ENCODE measurements at regions not wholly inside any gene's neighbourhood (a gene's known extent, or its start where the extent isn't known, plus 50 kb on each side); places are given as distances from the start of the nearest gene placed in this dataset.

GRCh38 chr20:4591975-4592315 is 94.3 kb upstream of the PRNP start:
- dilution Hi-C loops (cut with MboI; ENCODE audit: extremely low pct_ligation_motif_present, low sequenced_read_pairs) = no loop called here
- DNase-seq (ENCODE audit: low read depth, low spot score) (no peak), FAIRE-seq (no peak)
- no peak overlapping the region for H3K27ac ChIP-seq (ENCODE audit: insufficient read depth, low read depth, low read length)
- H3K79me2 ChIP-seq (ENCODE audit: control insufficient read depth, insufficient read depth, low read length) = no peaks in the 10 kb centered on the region
- peak overlapping the region; percentile 71 for H3K4me2 ChIP-seq (ENCODE audit: insufficient read depth, low read length)
- peaks cover 7% of the 10 kb centered on the region for H3K4me1 ChIP-seq (ENCODE audit: control insufficient read depth, extremely low read depth, insufficient read depth, low read length)
- peaks cover 2 to 5% of the 10 kb centered on the region in 2 experiments for H3K27me3 ChIP-seq (ENCODE audit: control insufficient read depth in 2 of 2, insufficient read depth in 2 of 2, low read length in 2 of 2)
- no peak overlapping the region for H3K9ac ChIP-seq (replicated peaks; ENCODE audit: extremely low read depth, insufficient read depth, low read length)
- intact Hi-C loops (cut with micrococcal nuclease) = loop anchor here (1.0 kb wide), 2 partner anchors 85 to 484 kb away; no protein-coding TSS in a partner anchor
- H3K36me3 ChIP-seq (ENCODE audit: control insufficient read depth in 2 of 2, extremely low read depth in 1 of 2, insufficient read depth in 2 of 2, low read length in 2 of 2) = no peaks in the 10 kb centered on the region
- no peaks in the 10 kb centered on the region for H4K20me1 ChIP-seq (replicated peaks; ENCODE audit: control insufficient read depth, extremely low read depth, insufficient read depth, low read length)
- no TSS peak for BruUV-seq (replicated peaks)
- H3K9me1 ChIP-seq (replicated peaks; ENCODE audit: control insufficient read depth, extremely low read depth, insufficient read depth, low read length) = no peaks in the 10 kb centered on the region
- H2AFZ ChIP-seq (ENCODE audit: low read depth, low read length) = peak overlapping the region; percentile 83
- H3K4me3 ChIP-seq (replicated peaks in 1 of 3; ENCODE audit: insufficient read depth in 1 of 3, low read depth in 1 of 3, low read length in 3 of 3) = no peak overlapping the region
- H3K9me3 ChIP-seq (replicated peaks; ENCODE audit: control insufficient read depth, insufficient read depth, low read length) = no peaks in the 10 kb centered on the region
- TF ChIP-seq MYC (IDR thresholded peaks at IDR 0.05; ENCODE audit: low read depth, low read length) (no peak), MAX (IDR thresholded peaks at IDR 0.05; ENCODE audit: insufficient read depth, insufficient read length) (no peak), EZH2 (IDR thresholded peaks at IDR 0.05; ENCODE audit: borderline replicate concordance, low read depth, low read length, severe bottlenecking) (no peak), FOS (IDR thresholded peaks at IDR 0.05; ENCODE audit: borderline replicate concordance, insufficient read depth, low read length) (no peak), POLR2AphosphoS5 (IDR thresholded peaks at IDR 0.05; ENCODE audit: insufficient read depth, low read depth, low read length) (no peak), GATA2 (IDR thresholded peaks at IDR 0.05; ENCODE audit: insufficient read depth, insufficient read length, low read depth, low read length) (no peak), POLR2A (IDR thresholded peaks at IDR 0.05; ENCODE audit: low read depth, low read length) (no peak), JUN (IDR thresholded peaks at IDR 0.05; ENCODE audit: borderline replicate concordance, insufficient read depth, insufficient read length, low read depth) (no peak), CTCF (IDR thresholded peaks at IDR 0.05; ENCODE audit: extremely low read depth in 1 of 2, insufficient read depth in 1 of 2, low read depth in 1 of 2, low read length in 2 of 2) (no peak)
- CTCF ChIA-PET = interaction anchor here (0.9 to 2.5 kb wide), 5 partner anchors 10 to 365 kb away, joined by 3 to 11 read pairs (median 5); no protein-coding TSS in a partner anchor
- POLR2A ChIA-PET = no interaction called here
